ENCODE measurements at regions not wholly inside any gene's neighbourhood (a gene's known extent, or its start where the extent isn't known, plus 50 kb on each side); places are given as distances from the start of the nearest gene placed in this dataset.

DNA sequence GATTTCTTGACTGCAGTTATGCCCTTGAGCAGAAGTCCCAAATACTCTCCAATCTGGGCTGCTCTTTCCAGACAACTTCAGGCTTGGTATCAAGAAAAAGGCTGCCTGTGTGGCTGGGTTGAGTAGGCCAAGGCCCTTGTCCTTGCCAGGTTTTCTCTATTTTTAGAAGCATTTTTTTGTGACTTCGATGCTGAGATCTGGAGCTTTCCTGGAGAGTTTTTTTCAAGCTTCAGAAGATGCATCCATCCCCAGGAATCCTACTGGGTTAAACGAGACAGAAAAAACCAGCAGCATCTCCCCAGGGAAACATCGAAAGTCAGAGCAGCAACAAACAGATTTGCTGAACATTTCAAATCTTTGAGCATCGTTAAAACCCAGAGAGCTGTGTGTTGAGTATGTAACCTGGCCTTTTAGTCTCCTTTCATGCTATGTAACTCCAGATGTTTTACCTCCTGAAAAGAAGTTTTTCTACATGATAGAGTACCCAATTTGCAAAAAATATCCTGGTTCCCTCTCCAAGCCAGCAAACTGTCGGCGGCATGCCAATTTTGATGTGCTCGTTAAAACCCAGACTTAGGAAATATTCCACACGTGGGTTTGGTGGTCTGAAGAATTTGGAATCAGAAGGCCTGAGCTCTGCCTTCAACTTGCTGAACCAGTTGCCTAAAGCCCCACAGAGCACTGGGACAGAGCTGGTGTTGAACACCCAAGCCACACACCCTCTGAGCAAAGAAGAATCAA is 98.1 kb upstream of the ALDH1B1 start:
- CTCF ChIA-PET: interaction anchor here (0.7 kb wide), 1 partner anchor 307 kb away, joined by 3 read pairs; no protein-coding TSS in a partner anchor
- POLR2A ChIA-PET: no interaction called here
- H3K9me3 Mint-ChIP-seq (ENCODE audit: low read depth): no peaks in the 10 kb centered on the region
- H3K27ac Mint-ChIP-seq: no peak overlapping the region
- intact Hi-C loops (cut with DNase I, micrococcal nuclease): no loop called here
- no peak overlapping the region for H3K4me3 Mint-ChIP-seq
- H3K27me3 Mint-ChIP-seq: no peaks in the 10 kb centered on the region
- H3K4me1 Mint-ChIP-seq: no peaks in the 10 kb centered on the region
- no peak for ATAC-seq
- no peak for DNase-seq
- no peaks in the 10 kb centered on the region for H3K36me3 Mint-ChIP-seq (ENCODE audit: low read depth)

DNA sequence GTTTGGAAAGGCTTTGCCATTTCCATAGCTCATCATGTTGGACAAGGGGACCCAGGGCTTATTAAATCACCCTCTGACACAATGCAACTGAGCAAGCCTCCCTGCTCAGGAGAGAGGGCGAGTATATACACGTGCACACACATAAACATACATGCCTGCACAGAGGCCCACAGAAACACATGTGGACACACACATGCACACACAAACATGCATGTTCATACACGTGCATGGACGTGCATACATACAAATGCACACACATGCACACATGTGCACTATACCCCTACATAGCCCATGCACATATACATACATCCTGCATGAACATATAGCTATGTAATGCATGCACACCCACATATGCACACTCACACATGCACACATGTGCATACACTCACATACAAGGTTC is 99.5 kb upstream of the ALDH1B1 start:
- Mint-ChIP-seq H3K4me1 (no peaks in the 10 kb centered on the region), H3K4me3 (no peak overlapping the region), H3K36me3 (ENCODE audit: low read depth) (no peaks in the 10 kb centered on the region), H3K27ac (no peak overlapping the region), H3K9me3 (ENCODE audit: low read depth) (no peaks in the 10 kb centered on the region), H3K27me3 (no peaks in the 10 kb centered on the region)
- ATAC-seq (no peak), DNase-seq (no peak)
- ChIA-PET POLR2A (no interaction called here), CTCF (no interaction called here)
- intact Hi-C loops (cut with DNase I, micrococcal nuclease): no loop called here

DNA sequence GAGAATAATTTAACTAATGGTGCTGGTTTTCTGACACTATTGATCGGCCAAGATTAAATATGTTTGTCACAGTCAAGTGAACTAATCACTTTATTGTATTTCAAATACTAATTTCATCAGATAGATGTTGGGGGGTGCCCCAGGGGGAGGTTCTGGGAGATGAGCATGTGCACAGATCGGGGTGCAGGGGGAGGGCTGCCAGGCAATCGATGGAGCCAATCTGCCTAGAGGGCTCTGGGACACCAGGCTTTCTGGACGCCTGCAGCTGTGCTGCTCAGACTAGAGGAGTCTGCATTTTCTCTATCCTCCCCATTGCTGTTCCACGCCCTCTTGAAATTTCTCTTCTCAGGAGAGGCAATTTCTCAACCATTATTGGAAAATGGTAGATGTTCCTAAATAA is 100.0 kb upstream of the ALDH1B1 start:
- POLR2A ChIA-PET: no interaction called here
- no peaks in the 10 kb centered on the region for H3K4me1 Mint-ChIP-seq
- CTCF ChIA-PET: no interaction called here
- DNase-seq: no peak
- H3K9me3 Mint-ChIP-seq (ENCODE audit: low read depth): no peaks in the 10 kb centered on the region
- H3K27me3 Mint-ChIP-seq: peaks cover 2% of the 10 kb centered on the region
- H3K4me3 Mint-ChIP-seq: no peak overlapping the region
- no peak for ATAC-seq
- no peak overlapping the region for H3K27ac Mint-ChIP-seq
- H3K36me3 Mint-ChIP-seq (ENCODE audit: low read depth): no peaks in the 10 kb centered on the region
- intact Hi-C loops (cut with DNase I, micrococcal nuclease): no loop called here

DNA sequence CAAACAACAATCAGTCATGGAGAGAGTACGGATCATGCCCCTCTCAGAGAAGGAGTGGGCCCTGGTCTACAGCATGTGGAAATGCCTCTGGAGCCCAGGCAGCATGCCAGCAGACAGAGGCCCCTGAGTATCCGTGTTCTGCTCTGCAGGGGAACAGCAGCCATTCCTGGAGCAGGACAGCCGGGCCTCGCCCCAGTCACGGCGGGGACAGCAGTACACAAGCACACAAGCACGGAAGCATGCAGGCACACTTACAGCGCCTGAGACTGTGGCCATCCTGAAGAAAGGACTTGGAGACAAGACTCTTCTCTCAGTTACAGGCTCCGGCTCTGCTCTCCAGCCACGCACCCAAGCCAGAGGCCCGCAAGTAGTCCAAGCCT is 102.6 kb upstream of the ALDH1B1 start:
- intact Hi-C loops (cut with DNase I, micrococcal nuclease): no loop called here
- no peak overlapping the region for H3K27ac Mint-ChIP-seq
- ChIA-PET POLR2A (no interaction called here), CTCF (no interaction called here)
- DNase-seq: no peak
- no peak for ATAC-seq
- peaks cover 2% of the 10 kb centered on the region for H3K27me3 Mint-ChIP-seq
- no peak overlapping the region for H3K4me3 Mint-ChIP-seq
- no peaks in the 10 kb centered on the region for H3K4me1 Mint-ChIP-seq
- no peaks in the 10 kb centered on the region for H3K9me3 Mint-ChIP-seq (ENCODE audit: low read depth)
- H3K36me3 Mint-ChIP-seq (ENCODE audit: low read depth): no peaks in the 10 kb centered on the region

DNA sequence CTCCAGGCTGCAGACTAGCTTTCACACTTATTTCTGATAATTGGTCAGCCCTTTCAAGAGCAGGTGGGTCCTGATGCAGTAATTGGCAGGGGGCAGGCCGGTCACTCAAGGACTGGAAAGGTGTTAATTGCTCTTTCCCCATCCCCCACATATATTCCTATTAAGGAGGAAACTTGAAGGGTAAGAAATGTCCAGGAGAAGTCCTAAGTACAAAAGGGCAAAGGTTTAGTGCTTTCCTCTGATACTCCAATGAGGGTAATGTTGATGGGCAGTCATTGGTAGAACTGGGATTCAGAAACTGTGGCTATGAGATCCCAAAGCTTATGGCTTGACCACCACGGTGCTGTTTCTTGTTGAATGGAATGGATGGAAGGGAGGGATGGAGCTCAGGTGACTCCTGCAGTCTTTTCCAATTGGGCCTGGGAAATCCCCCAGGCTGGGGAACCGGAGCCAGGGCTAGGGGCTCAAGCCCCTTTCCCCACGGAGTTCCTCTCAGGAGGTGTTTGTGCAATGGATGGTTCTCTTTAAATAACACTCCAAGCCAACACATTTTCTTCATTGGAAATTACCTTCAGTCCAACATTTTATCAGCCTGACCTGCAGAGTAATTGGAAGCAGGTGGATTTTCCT is 103.2 kb upstream of the ALDH1B1 start:
- Mint-ChIP-seq H3K4me3 (no peak overlapping the region), H3K27me3 (peaks cover 2% of the 10 kb centered on the region), H3K27ac (no peak overlapping the region), H3K36me3 (ENCODE audit: low read depth) (no peaks in the 10 kb centered on the region), H3K9me3 (ENCODE audit: low read depth) (no peaks in the 10 kb centered on the region), H3K4me1 (no peaks in the 10 kb centered on the region)
- ATAC-seq (no peak), DNase-seq (no peak)
- POLR2A ChIA-PET: no interaction called here
- intact Hi-C loops (cut with DNase I, micrococcal nuclease): no loop called here
- CTCF ChIA-PET: no interaction called here

DNA sequence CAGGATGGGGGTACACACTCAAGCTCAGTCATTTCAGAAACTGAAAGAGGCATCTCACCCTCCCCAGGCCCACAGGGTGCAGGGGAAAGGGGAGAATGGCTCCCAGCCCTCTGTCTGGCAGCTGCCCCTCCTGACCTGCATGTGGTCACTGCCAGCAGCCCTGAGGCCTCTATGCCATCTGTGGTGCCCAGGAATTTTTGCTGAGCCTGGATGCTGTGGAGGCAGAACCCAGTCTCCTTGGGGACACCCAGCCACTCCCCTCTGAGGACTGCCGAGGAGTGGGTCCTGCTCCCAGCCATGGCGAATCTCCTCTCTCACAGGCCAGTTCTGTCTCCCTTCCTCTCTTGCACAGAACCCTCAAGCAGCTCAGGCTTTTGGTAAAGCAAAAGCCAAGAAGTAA is 104.0 kb upstream of the ALDH1B1 start:
- no peak overlapping the region for H3K27ac Mint-ChIP-seq
- H3K9me3 Mint-ChIP-seq (ENCODE audit: low read depth): no peaks in the 10 kb centered on the region
- H3K27me3 Mint-ChIP-seq: peaks cover 2% of the 10 kb centered on the region
- H3K36me3 Mint-ChIP-seq (ENCODE audit: low read depth): no peaks in the 10 kb centered on the region
- H3K4me1 Mint-ChIP-seq: no peaks in the 10 kb centered on the region
- intact Hi-C loops (cut with DNase I, micrococcal nuclease): no loop called here
- H3K4me3 Mint-ChIP-seq: no peak overlapping the region
- no peak for ATAC-seq
- ChIA-PET CTCF (interaction anchor here (0.7 kb wide), 1 partner anchor 12 kb away, joined by 3 read pairs; no protein-coding TSS in a partner anchor), POLR2A (no interaction called here)
- DNase-seq: no peak

DNA sequence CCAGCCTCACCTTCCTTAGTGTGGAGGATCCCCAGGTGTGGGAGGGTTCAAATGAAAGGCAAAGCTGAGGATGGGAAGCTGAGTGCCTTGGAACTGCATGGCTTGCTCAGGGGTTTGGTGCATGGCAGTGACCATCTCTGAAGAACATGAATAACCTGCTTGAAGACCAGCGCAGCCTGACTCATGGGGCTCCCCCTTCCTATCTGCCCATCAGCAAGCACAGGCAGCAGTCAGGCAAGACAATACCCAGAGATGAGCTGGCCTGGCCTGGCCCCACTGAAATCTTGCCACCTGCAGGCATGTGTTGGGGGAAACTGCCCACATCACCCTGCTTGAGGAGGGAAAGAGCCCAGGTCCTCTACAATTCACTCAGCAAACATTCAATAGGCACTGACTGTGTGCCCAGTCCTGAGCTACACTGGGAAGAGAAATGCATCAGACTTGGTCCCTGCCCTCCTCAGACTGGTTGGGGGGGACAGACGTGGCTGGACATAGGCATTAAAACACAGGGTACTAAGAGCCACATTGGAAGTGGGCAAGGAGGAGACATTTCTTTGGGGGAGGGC is 105.0 kb upstream of the ALDH1B1 start:
- ATAC-seq (no peak), DNase-seq (no peak)
- intact Hi-C loops (cut with DNase I, micrococcal nuclease): no loop called here
- Mint-ChIP-seq H3K27me3 (peaks cover 2% of the 10 kb centered on the region), H3K9me3 (ENCODE audit: low read depth) (no peaks in the 10 kb centered on the region), H3K36me3 (ENCODE audit: low read depth) (no peaks in the 10 kb centered on the region), H3K4me1 (no peaks in the 10 kb centered on the region), H3K27ac (no peak overlapping the region), H3K4me3 (no peak overlapping the region)
- ChIA-PET CTCF (interaction anchor here (0.7 kb wide), 1 partner anchor 11 kb away, joined by 3 read pairs; no protein-coding TSS in a partner anchor), POLR2A (no interaction called here)

DNA sequence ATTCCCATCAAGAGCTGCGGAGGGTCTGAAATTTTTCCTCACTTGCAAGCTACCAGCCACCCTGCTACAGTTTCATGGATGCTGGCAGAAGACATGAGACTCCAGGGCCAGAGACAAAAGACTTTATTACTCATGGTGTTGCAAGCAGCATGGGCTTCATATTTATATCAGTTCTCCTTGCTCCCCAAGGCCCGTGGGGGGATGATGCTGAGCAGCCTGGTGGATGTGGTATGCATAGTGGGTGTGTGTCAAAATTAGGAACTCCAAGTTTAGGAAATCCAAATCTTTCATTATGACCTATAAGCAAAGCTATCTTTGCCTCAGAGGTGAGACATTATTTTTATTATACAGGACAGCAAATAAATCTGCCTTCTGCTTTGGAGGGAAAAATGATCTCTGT is 105.7 kb upstream of the ALDH1B1 start:
- CTCF ChIA-PET: no interaction called here
- Mint-ChIP-seq H3K4me1 (no peaks in the 10 kb centered on the region), H3K4me3 (no peak overlapping the region), H3K9me3 (ENCODE audit: low read depth) (no peaks in the 10 kb centered on the region), H3K36me3 (ENCODE audit: low read depth) (no peaks in the 10 kb centered on the region), H3K27ac (no peak overlapping the region), H3K27me3 (peaks cover 2% of the 10 kb centered on the region)
- ATAC-seq (no peak), DNase-seq (no peak)
- intact Hi-C loops (cut with DNase I, micrococcal nuclease): no loop called here
- POLR2A ChIA-PET: no interaction called here

DNA sequence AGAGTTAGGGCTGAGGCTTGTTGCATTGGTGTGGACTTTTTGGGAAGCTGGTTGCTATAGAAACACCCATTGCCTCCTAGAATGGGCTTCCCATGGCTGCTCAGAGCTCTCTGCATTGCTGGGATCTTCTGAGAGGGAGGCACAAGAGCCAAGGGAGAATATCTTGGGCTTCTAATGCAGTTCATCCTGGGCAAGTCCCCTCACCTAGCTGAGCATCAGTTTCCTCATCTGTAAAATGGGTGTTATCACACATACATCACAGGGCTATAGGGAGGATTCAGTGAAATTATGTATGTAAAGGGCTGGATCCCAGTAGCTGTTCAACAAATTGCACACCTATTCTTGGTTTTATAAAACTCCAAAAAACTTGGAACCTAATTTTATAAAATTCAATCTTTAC is 106.1 kb upstream of the ALDH1B1 start:
- intact Hi-C loops (cut with DNase I, micrococcal nuclease): no loop called here
- no peaks in the 10 kb centered on the region for H3K4me1 Mint-ChIP-seq
- no peak overlapping the region for H3K27ac Mint-ChIP-seq
- H3K36me3 Mint-ChIP-seq (ENCODE audit: low read depth): no peaks in the 10 kb centered on the region
- ChIA-PET POLR2A (no interaction called here), CTCF (no interaction called here)
- peaks cover 2% of the 10 kb centered on the region for H3K27me3 Mint-ChIP-seq
- ATAC-seq (no peak), DNase-seq (no peak)
- no peak overlapping the region for H3K4me3 Mint-ChIP-seq
- no peaks in the 10 kb centered on the region for H3K9me3 Mint-ChIP-seq (ENCODE audit: low read depth)

DNA sequence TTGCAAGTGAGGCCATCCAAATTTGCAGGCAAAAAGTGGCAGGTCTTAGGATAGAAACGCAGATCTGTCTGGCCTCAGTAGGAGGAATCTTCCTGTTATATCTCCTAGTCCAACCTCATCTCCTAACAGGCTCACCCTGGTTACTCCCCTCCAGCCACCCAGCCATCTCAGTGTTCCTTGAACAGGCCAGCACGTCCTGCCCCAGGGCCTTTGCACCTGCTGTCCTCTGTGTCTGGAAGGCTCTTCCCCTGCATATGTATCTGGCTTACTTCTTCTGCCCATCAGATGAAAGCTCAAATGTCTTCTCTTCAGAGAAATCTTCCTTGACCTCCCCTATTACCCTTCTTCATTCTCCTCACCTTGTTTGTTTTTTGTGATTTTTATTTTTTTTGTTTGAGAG is 107.3 kb upstream of the ALDH1B1 start:
- no peak overlapping the region for H3K4me3 Mint-ChIP-seq
- H3K9me3 Mint-ChIP-seq (ENCODE audit: low read depth): no peaks in the 10 kb centered on the region
- H3K36me3 Mint-ChIP-seq (ENCODE audit: low read depth): no peaks in the 10 kb centered on the region
- intact Hi-C loops (cut with DNase I, micrococcal nuclease): no loop called here
- CTCF ChIA-PET: no interaction called here
- peaks cover 2% of the 10 kb centered on the region for H3K27me3 Mint-ChIP-seq
- POLR2A ChIA-PET: no interaction called here
- ATAC-seq (no peak), DNase-seq (no peak)
- no peak overlapping the region for H3K27ac Mint-ChIP-seq
- H3K4me1 Mint-ChIP-seq: no peaks in the 10 kb centered on the region

DNA sequence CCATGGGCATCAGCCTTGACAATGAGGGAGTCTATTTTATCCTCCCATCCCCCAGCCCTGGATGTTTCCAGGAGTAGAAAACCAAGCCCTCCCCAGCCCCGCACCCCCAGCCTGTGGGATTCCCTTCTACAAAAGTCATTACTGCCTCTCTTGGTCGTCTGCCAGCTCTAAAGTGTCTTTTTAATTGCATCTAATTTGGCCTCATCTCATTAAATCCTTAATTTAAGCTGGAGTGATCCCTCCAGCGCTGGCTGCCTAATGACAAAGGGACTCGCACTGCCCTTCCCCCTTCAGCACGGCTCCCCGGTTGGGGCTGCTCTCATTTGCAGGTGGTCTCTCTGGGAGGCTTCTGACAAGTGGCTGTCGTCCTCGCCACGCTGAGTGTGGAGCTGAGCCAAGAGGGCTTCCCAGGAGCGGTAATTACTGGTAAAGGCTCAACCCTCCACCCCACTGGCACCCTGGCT is 107.9 kb upstream of the ALDH1B1 start:
- ChIA-PET CTCF (no interaction called here), POLR2A (no interaction called here)
- no peak for DNase-seq
- no peaks in the 10 kb centered on the region for H3K36me3 Mint-ChIP-seq (ENCODE audit: low read depth)
- peaks cover 2% of the 10 kb centered on the region for H3K27me3 Mint-ChIP-seq
- ATAC-seq: no peak
- intact Hi-C loops (cut with DNase I, micrococcal nuclease): no loop called here
- no peak overlapping the region for H3K4me3 Mint-ChIP-seq
- H3K9me3 Mint-ChIP-seq (ENCODE audit: low read depth): no peaks in the 10 kb centered on the region
- H3K4me1 Mint-ChIP-seq: no peaks in the 10 kb centered on the region
- no peak overlapping the region for H3K27ac Mint-ChIP-seq

DNA sequence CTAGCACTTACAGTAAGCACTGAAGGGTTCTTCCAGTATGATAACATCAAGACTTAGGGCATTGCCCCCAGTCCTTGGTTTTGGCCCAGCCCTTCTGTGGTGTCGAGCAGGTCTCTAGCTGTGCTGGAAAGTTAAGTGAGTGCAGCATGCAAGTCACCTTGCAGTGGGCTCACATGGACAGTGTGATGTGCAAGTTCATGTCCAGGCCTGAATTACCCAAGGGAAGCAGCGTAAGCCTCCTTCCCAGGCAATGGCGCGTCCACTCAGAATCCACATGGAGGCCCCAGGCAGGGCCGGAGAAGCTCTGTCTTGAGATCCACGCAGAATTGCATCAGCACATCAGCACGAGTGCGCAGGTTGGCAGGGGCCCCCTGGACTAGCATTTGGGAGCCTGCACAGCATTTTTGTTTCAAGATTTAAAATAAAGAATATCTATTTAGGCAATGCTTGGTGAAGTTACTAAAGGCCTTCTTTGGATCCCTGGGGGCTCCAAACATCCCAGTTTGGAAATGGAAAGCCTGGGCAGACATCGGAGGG is 108.4 kb upstream of the ALDH1B1 start:
- ATAC-seq (no peak), DNase-seq (no peak)
- ChIA-PET CTCF (no interaction called here), POLR2A (no interaction called here)
- intact Hi-C loops (cut with DNase I, micrococcal nuclease): no loop called here
- no peak overlapping the region for H3K4me3 Mint-ChIP-seq
- no peak overlapping the region for H3K27ac Mint-ChIP-seq
- H3K36me3 Mint-ChIP-seq (ENCODE audit: low read depth): no peaks in the 10 kb centered on the region
- H3K27me3 Mint-ChIP-seq: peaks cover 2% of the 10 kb centered on the region
- peaks cover 3% of the 10 kb centered on the region for H3K4me1 Mint-ChIP-seq
- H3K9me3 Mint-ChIP-seq (ENCODE audit: low read depth): no peaks in the 10 kb centered on the region

Data from activated CD4-positive, alpha-beta T cell treated with anti-CD3 and anti-CD28 coated beads for 36 hours (primary cell).